ENCODE measurements at regions not wholly inside any gene's neighbourhood (a gene's known extent, or its start where the extent isn't known, plus 50 kb on each side); places are given as distances from the start of the nearest gene placed in this dataset.

GRCh38 chr16:86994215-86994614 is 323.0 kb downstream of the C16orf95 start:
- TF ChIP-seq RCOR1 (IDR thresholded peaks at IDR 0.05; ENCODE audit: low read depth, low read length) (no peak), CHD4 (IDR thresholded peaks at IDR 0.05; ENCODE audit: borderline replicate concordance) (no peak), E2F6 (IDR thresholded peaks at IDR 0.05; ENCODE audit: borderline replicate concordance, low read depth) (no peak), ESRRA (IDR thresholded peaks at IDR 0.05; ENCODE audit: borderline replicate concordance, low read length) (no peak), CTCF (IDR thresholded peaks at IDR 0.05) (no peak)

Measured in A549 (cell line).